ENCODE measurements at regions not wholly inside any gene's neighbourhood (a gene's known extent, or its start where the extent isn't known, plus 50 kb on each side); places are given as distances from the start of the nearest gene placed in this dataset.
A peak's percentile ranks its signal among the peaks of the same experiment; 100 is the strongest.

DNA sequence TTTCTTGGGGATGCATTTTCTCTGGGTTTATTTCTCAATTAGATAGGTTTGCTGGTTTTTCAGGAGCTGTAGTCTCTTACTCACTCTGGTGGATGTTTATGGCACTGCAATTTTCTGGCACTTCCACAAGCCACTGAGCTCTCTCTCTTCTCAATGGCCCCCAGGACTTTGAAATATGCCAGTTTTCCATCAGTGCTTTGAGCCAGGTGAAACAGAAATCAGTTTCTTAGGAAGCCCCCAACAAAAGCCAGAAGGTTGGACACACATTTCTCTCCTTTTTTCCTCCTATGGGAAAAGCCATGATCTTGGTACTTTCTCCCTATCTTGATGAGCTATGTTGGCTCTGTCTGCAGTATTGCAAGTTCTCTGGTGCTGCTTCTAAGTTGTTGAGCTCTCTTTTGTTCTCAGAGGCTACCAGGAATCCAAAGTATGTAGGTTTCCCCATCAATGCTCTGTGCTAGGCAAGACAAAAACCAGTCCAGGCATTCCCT, 90.7 kb upstream of the SMIM36 start:
- TF ChIP-seq, protein P1, sequence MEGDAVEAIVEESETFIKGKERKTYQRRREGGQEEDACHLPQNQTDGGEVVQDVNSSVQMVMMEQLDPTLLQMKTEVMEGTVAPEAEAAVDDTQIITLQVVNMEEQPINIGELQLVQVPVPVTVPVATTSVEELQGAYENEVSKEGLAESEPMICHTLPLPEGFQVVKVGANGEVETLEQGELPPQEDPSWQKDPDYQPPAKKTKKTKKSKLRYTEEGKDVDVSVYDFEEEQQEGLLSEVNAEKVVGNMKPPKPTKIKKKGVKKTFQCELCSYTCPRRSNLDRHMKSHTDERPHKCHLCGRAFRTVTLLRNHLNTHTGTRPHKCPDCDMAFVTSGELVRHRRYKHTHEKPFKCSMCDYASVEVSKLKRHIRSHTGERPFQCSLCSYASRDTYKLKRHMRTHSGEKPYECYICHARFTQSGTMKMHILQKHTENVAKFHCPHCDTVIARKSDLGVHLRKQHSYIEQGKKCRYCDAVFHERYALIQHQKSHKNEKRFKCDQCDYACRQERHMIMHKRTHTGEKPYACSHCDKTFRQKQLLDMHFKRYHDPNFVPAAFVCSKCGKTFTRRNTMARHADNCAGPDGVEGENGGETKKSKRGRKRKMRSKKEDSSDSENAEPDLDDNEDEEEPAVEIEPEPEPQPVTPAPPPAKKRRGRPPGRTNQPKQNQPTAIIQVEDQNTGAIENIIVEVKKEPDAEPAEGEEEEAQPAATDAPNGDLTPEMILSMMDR (optimal IDR thresholded peaks at IDR 0.05 in 1 of 3, IDR thresholded peaks at IDR 0.05 in 1 of 3, conservative IDR thresholded peaks at IDR 0.05 in 1 of 3; ENCODE audit: extremely low read depth in 1 of 3, insufficient read depth in 2 of 3, low read length in 3 of 3), result peak; percentile 40 to 77 (median 55)
- TF ChIP-seq EZH2 (IDR thresholded peaks at IDR 0.05; ENCODE audit: low read length), result no peak

All from keratinocyte (primary cell).